Right kidney (tissue), 1 donor: ENCODE measurements at regions not wholly inside any gene's neighbourhood (a gene's known extent, or its start where the extent isn't known, plus 50 kb on each side); places are given as distances from the start of the nearest gene placed in this dataset.
"Not testable (repeated sequence)": the region's sequence is repeated elsewhere in the genome, so short reads cannot be mapped to it uniquely, and the experiment has no call there.

Experiments used
- DNase-seq: peaks from one replicate; pipeline ENCODE4 v3.0.0-alpha.2; 2016

- no peak for DNase-seq
These were observed 51.3 kb upstream of the BOD1 start for GRCh38 chr5:173667702-173668101.

- DNase-seq = no peak
These were observed 51.9 kb upstream of the BOD1 start for GRCh38 chr5:173668245-173668800.

DNA sequence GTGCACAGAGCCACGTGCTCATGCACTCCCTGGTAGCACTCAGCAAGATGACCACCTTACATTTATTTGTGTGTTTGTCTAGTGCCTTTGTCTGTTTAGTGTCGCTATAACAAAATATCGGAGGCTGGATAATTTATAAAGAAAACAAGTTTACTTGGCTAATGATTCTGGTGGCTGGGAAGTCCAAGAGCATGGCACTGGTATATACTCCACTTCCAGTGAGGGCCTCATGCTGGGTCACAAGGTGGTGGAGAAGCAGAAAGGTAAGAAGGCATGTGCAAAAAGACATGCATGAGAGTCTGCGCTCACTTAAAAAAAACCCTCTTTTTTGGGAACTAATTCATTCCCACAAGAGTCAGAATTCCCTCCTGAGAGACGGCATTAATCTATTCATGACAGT lies 52.5 kb upstream of the BOD1 start:
- no peak for DNase-seq

- no peak for DNase-seq
These were observed 53.0 kb upstream of the BOD1 start for GRCh38 chr5:173669483-173669882.

- DNase-seq = no peak
These were observed 53.7 kb upstream of the BOD1 start for GRCh38 chr5:173670130-173670651.

- DNase-seq = no peak
These were observed 54.3 kb upstream of the BOD1 start for GRCh38 chr5:173670791-173671120.

DNA sequence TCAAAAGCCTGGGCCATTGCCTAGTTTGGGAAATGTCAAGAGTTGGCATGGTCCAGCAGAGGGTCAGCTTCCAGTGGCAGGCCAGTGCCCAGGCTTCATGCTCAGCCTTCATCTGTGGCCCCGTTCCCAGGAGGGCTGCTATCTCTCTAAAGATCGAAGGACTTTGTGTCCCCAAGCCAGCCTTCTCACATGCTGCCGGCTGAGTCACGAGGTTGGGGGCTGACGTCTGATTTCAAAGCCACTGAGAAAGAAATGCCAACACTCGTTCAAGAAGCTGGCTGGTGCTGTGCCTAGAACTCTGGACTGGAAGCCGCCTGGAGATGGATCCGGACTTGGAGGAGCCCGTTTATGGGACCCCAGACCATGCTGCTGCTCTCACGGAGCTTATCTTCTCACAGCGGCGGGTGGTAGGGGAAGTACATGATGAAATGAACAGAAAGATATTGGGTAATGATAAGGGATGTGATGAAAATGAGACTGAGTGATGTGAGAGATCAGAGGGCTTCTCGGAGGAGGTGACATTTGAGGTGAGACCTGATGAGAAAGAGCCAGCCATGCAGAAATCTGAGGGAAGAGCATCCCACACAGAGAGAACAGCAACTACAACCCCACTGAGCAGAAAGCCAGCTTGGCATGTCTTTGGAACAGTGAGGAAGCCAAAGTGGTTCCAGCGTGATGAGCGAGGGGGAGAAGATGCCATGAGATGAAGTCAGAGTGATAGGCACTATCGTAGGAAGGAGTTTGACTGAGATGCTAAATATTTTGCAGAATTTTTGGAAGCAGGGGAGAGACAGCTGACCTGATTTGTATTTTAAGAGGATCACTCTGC lies 54.9 kb upstream of the BOD1 start:
- DNase-seq = peak; percentile 19

GRCh38 chr5:173672166-173672565 lies 55.7 kb upstream of the BOD1 start:
- DNase-seq = no peak

GRCh38 chr5:173672891-173673290 lies 56.4 kb upstream of the BOD1 start:
- no peak for DNase-seq

DNA sequence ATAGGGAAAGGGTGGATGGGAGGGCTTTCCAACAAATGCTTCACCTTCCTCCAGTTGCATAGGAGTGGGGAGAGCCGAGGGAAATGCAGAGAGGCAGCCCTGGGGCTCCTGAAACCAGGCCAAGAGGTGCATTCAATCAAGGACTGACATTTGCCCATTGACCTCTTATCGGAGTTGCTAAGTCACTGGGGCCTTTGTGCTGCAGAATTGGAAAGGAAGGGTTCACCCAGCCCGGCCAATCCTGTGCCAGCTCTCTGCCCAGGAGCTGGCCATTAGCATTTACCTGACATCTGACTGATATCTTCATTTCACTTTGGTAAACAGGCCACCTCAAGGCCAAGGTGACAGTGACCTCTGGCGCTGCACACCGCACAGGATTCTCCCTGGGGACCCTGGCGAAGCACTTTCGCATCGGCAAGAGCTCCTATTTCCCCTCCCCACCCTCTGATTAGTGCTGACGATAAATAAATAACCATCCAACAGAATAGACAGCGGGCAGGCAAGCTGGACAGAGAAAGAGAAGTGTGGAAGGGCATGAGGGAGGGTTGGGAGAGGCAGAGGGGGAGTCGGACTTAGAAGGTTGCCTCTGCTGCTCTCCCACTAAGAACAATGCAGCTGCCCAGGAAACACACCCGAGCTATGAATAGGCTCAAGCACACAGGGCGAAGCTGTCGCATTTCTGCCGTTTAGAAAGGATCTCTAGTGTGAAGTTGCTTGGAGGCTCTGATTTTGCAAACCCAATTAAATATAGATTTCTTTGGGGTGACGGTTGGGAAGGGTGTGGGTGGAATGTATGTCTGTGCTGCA lies 57.0 kb upstream of the BOD1 start:
- DNase-seq = peak; percentile 25

GRCh38 chr5:173675287-173675996 lies 59.0 kb upstream of the BOD1 start:
- DNase-seq = no peak

- no peak for DNase-seq
These were observed 59.9 kb upstream of the BOD1 start for GRCh38 chr5:173676375-173676774.

DNA sequence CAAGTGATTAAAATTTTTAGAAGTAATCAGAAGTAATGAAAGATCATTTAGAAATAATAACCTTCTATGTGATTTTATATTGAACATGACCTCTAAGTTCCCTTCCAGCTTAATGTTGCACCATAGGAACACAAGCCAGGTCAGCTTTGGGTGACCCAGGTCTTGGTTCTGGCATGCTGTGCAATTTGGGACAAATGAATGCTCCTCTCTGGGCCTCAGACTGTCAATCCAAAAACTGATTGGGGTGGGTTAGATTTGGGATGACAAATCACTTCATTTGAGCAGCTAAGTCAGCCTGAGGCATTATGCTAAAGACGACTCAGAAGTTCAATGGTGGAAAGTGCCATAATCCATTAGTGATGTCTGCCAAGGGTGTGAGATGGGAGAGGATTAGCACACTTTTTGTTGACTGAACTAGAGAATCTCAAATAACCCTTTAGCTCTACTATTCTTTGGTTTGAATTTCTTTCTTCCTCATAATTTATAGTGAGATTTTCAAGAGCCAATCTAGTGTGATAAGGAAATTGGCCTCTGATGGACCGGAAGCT lies 60.7 kb upstream of the BOD1 start:
- DNase-seq = no peak

GRCh38 chr5:173679909-173680630 lies 63.6 kb upstream of the BOD1 start:
- no peak for DNase-seq

GRCh38 chr5:173680660-173681242 lies 64.3 kb upstream of the BOD1 start:
- DNase-seq = no peak

DNA sequence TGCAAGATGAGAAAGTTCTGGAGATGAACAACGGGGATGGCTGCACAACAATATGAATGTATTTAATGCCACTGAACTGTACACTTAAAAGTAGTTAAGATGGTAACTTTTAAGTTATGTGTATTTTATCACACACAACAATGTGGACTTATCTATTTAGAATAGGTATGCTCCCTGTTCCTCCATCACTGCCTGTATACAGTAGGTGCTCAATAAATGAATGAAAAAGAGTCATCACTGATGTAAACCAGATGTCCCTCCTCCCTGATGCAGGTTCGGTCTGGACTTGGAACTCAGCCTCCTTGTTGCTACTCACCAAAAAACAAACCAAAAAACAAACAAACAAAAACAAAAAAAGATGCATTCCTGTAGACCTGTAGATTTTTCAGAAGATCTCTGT lies 65.9 kb upstream of the BOD1 start:
- no peak for DNase-seq

DNA sequence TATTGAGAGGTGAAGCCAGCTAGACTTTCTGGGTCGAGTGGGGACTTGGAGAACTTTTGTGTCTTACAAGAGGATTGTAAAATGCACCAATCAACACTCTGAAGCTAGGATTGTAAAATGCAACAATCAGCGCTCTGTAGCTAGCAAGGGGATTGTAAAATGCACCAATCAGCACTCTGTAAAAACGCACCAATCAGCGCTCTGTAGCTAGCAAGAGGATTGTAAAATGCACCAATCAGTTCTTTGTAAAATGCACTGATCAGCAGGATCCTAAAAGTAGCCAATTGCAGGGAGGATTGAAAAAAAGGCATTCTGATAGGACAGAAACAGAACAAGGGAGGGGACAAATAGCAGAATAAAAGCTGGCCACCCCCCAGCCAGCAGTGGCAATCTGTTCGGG lies 68.1 kb upstream of the BOD1 start:
- DNase-seq = not testable (repeated sequence)

DNA sequence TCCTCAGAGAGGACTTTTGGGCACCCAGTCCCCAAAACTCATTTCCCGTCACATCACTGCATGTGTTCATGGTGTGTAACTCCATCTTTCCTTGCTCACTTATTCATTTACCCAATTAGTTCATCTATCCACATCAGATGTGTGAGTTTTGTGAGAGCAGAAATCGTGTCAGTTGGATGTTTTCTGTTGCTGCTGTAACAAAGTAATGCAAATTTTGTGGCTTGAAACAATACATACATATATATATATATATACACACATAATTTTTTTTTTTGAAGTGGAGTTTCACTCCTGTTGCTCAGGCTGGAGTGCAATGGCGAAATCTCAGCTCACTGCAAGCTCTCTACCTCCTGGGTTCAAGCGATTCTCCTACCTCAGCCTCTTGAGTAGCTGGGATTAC lies 70.5 kb upstream of the BOD1 start:
- DNase-seq = no peak

DNA sequence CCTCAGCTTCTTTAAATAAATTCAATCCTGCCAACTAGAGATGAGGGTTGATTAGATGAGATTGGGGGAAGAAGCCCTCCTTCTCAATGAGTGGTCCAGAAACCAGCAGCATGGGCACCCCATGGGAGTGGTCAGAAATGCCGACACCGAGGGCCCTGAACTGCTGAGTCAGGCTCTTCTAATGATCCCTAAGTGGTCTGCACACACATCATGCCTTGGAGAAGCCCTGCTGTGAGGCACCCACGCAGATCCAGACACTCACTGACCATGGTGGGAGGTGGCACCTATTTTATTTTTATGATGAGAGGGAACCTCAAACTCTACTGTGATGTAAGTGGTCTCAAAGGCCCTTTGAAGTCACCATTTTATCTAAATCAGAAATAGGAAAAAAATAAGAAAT lies 72.3 kb upstream of the BOD1 start:
- DNase-seq = no peak

DNA sequence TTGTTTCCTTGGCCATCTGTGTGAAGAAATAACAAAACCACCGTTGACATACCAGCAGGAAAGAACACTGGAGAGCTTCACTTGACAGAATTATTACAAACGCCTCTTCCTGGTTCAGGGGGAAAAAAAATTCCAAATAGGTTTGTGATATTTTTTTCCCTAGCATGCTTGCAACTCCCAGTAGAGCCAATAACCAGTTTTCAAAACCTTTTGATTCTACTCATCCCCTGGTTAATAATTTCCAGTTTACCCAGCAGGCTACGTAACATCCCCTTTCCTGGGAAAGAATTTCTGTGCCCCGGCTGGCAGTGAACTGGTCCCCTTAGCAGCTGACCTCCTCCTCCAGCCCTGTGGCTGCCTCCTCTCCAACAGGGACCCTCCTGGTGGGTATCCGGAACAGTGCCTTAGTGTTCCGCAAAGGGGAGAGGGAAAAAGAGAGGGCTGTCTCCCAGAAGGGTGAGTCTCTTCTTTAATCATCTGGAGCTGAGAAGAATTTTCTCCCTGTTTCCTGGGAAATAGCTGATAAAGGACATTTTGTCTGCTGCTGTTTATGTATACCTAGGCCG lies 72.8 kb upstream of the BOD1 start:
- peak; percentile 65 for DNase-seq
